ENCODE measurements at regions not wholly inside any gene's neighbourhood (a gene's known extent, or its start where the extent isn't known, plus 50 kb on each side); places are given as distances from the start of the nearest gene placed in this dataset.

- TF ChIP-seq, protein P1, sequence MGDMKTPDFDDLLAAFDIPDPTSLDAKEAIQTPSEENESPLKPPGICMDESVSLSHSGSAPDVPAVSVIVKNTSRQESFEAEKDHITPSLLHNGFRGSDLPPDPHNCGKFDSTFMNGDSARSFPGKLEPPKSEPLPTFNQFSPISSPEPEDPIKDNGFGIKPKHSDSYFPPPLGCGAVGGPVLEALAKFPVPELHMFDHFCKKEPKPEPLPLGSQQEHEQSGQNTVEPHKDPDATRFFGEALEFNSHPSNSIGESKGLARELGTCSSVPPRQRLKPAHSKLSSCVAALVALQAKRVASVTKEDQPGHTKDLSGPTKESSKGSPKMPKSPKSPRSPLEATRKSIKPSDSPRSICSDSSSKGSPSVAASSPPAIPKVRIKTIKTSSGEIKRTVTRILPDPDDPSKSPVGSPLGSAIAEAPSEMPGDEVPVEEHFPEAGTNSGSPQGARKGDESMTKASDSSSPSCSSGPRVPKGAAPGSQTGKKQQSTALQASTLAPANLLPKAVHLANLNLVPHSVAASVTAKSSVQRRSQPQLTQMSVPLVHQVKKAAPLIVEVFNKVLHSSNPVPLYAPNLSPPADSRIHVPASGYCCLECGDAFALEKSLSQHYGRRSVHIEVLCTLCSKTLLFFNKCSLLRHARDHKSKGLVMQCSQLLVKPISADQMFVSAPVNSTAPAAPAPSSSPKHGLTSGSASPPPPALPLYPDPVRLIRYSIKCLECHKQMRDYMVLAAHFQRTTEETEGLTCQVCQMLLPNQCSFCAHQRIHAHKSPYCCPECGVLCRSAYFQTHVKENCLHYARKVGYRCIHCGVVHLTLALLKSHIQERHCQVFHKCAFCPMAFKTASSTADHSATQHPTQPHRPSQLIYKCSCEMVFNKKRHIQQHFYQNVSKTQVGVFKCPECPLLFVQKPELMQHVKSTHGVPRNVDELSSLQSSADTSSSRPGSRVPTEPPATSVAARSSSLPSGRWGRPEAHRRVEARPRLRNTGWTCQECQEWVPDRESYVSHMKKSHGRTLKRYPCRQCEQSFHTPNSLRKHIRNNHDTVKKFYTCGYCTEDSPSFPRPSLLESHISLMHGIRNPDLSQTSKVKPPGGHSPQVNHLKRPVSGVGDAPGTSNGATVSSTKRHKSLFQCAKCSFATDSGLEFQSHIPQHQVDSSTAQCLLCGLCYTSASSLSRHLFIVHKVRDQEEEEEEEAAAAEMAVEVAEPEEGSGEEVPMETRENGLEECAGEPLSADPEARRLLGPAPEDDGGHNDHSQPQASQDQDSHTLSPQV (IDR thresholded peaks at IDR 0.05) = peak; percentile 58; the same call in 1 of the 2 replicates
- no peak for TF ChIP-seq PKNOX1 (IDR thresholded peaks at IDR 0.05)
- TF ChIP-seq CBX5 (IDR thresholded peaks at IDR 0.05; ENCODE audit: low read depth) = 0 out of 2 replicates have a peak, but pooled peaks have one; percentile 81
- 0 out of 2 replicates have a peak, but pooled peaks have one; percentile 25 for TF ChIP-seq MEF2A (IDR thresholded peaks at IDR 0.05; ENCODE audit: insufficient read depth, low read depth, low read length)
- TF ChIP-seq RAD21 (IDR thresholded peaks at IDR 0.05; ENCODE audit: insufficient read depth, low read depth, low read length) = peak; percentile 95
- peak; percentile 77 for TF ChIP-seq SMARCA5 (IDR thresholded peaks at IDR 0.05)
- TF ChIP-seq IRF4 (IDR thresholded peaks at IDR 0.05; ENCODE audit: low read depth, low read length) = no peak
- TF ChIP-seq TARDBP (IDR thresholded peaks at IDR 0.05; ENCODE audit: borderline replicate concordance) = no peak
- peak; percentile 97 for TF ChIP-seq SMC3 (IDR thresholded peaks at IDR 0.05; ENCODE audit: borderline replicate concordance, low read length)
- no peak for TF ChIP-seq PML (IDR thresholded peaks at IDR 0.05; ENCODE audit: low read length)
Measured at GRCh38 chr13:39942552-39943273, 287.3 kb downstream of the COG6 start (continued).
